ENCODE measurements at regions not wholly inside any gene's neighbourhood (a gene's known extent, or its start where the extent isn't known, plus 50 kb on each side); places are given as distances from the start of the nearest gene placed in this dataset.

GRCh38 chr21:33974513-33975468 lies 59.2 kb upstream of the ATP5PO start:
- TF ChIP-seq CTCF (IDR thresholded peaks at IDR 0.05) (no peak), POLR2A (IDR thresholded peaks at IDR 0.05) (no peak)
